ENCODE measurements at regions not wholly inside any gene's neighbourhood (a gene's known extent, or its start where the extent isn't known, plus 50 kb on each side); places are given as distances from the start of the nearest gene placed in this dataset.

DNA sequence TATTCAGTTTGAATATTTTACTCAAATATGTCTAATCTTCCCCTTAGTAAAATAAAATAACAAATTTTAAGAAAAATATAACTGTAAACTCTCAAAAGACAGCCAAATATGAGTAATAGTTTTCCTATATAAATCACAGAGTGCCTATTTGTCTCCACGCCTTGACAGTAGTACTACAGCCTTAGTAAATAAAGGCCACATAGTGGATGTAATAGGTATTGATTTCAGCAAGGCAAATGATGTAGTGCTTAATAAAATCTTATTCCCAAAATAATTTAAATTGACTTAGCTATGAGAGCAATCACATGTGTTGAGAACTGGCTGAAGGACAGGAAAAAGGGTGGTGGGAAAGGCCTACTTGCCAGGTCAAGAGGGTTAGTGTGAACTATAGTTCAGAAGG is 747.2 kb downstream of the OLFM4 start:
- H3K4me1 ChIP-seq, result no peaks in the 10 kb centered on the region
- no peaks in the 10 kb centered on the region for H3K9me3 ChIP-seq
- H3K27me3 ChIP-seq, result no peaks in the 10 kb centered on the region
- H3K36me3 ChIP-seq, result no peaks in the 10 kb centered on the region
- no peak for DNase-seq
- no peak overlapping the region for H3K4me3 ChIP-seq
- TF ChIP-seq, protein P1, sequence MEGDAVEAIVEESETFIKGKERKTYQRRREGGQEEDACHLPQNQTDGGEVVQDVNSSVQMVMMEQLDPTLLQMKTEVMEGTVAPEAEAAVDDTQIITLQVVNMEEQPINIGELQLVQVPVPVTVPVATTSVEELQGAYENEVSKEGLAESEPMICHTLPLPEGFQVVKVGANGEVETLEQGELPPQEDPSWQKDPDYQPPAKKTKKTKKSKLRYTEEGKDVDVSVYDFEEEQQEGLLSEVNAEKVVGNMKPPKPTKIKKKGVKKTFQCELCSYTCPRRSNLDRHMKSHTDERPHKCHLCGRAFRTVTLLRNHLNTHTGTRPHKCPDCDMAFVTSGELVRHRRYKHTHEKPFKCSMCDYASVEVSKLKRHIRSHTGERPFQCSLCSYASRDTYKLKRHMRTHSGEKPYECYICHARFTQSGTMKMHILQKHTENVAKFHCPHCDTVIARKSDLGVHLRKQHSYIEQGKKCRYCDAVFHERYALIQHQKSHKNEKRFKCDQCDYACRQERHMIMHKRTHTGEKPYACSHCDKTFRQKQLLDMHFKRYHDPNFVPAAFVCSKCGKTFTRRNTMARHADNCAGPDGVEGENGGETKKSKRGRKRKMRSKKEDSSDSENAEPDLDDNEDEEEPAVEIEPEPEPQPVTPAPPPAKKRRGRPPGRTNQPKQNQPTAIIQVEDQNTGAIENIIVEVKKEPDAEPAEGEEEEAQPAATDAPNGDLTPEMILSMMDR (IDR thresholded peaks at IDR 0.05), result no peak
- intact Hi-C loops (cut with DNase I; ENCODE audit: low total_unique reads), result no loop called here
- H3K27ac ChIP-seq, result no peak overlapping the region

DNA sequence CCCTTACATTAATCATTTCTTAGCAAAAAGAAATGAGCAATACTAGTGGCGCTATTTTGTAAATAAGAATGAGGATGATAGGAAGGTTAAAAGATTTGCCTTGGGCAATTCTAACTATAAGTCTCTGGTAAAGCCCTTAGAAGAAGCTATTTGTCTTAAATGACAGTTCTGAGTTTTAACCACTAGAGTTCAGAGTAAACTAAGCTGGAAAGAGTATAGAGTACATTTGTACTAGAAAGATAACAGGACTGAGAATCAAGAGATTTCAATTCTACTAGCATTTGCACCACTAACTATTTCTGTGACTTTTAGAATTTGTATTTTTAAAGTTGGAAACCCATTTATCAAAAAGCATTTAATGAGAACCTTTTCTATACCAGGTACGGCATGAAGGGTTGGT is 750.3 kb downstream of the OLFM4 start:
- no peak for DNase-seq
- Histone ChIP-seq H3K27me3 (peaks cover 0 to 7% of the 10 kb centered on the region in 2 donors), H3K27ac (no peak overlapping the region), H3K4me3 (no peak overlapping the region), H3K36me3 (no peaks in the 10 kb centered on the region), H3K9me3 (no peaks in the 10 kb centered on the region), H3K4me1 (no peaks in the 10 kb centered on the region)
- TF ChIP-seq, protein P1 (IDR thresholded peaks at IDR 0.05), result no peak
- intact Hi-C loops (cut with DNase I; ENCODE audit: low total_unique reads), result no loop called here

DNA sequence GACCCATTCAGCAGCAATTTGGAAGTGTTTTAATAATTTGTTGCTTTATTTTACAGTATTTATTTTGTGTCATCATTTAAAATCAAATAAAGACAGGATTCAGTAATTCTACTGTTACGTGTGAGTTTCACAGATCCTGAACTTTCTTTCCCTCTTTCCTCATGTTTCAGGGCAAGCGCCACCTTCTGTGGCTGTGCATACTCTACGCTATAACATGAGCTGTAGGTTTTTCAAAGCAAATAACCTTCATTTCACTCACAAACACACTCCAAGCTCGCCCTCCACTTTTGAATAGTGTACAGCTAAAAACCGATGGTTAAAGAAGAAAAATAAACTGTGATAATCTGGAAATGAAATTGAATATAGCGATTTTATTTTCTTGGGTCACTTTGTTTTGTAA is 753.3 kb downstream of the OLFM4 start:
- no peak for DNase-seq
- H3K27ac ChIP-seq, result no peak overlapping the region
- H3K9me3 ChIP-seq, result no peaks in the 10 kb centered on the region
- intact Hi-C loops (cut with DNase I; ENCODE audit: low total_unique reads), result no loop called here
- no peaks in the 10 kb centered on the region for H3K36me3 ChIP-seq
- H3K4me1 ChIP-seq, result no peaks in the 10 kb centered on the region
- peaks cover 0 to 10% of the 10 kb centered on the region in 2 donors for H3K27me3 ChIP-seq
- no peak overlapping the region for H3K4me3 ChIP-seq
- TF ChIP-seq, protein P1 (IDR thresholded peaks at IDR 0.05), result no peak

DNA sequence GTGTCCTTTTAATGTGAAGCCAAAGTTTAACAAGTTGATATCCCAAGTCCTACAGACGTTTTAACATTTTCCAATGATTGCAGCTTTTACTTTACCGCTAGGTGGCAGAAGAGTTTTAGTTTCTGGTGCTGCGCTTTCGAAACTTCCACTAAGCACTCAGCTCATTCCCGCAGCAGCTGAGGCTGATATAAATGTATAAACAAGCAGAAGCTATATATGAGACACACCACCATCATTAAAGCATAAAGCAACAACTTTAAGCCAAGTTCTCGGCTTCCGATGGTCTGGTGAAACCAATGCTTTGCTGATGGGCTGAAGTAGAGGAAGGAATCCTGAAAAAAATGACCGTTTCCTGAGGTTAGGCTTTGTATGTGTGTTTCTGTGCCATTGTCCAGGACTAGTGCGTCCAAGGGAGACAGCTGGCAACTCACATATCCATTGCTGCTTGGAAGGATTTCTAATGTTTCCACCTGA is 753.9 kb downstream of the OLFM4 start:
- H3K4me1 ChIP-seq, result no peaks in the 10 kb centered on the region
- TF ChIP-seq, protein P1 (IDR thresholded peaks at IDR 0.05), result peak; percentile 42 to 58
- no peaks in the 10 kb centered on the region for H3K36me3 ChIP-seq
- H3K27me3 ChIP-seq, result peaks cover 0 to 10% of the 10 kb centered on the region in 2 donors
- H3K9me3 ChIP-seq, result no peaks in the 10 kb centered on the region
- H3K4me3 ChIP-seq, result no peak overlapping the region
- no peak overlapping the region for H3K27ac ChIP-seq
- intact Hi-C loops (cut with DNase I; ENCODE audit: low total_unique reads), result no loop called here
- DNase-seq, result no peak

DNA sequence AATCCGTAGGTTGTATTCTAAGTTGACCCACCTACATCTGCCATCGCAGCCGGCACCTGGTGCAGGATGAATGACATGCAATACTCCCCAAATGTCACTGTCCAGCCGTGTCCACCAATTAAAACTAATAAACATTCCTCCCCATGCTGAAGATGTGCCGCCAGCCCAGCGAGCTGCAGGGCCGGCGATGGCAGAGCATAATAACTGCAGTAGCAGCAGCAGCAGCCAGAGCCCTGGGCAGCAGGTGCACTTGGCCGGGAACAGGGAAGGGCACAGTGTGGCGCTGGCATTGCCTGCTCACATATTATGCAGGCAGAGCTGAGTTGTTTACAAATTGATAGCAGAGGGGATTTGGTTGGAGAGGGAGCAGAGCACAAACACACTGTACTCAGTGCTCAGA is 754.9 kb downstream of the OLFM4 start:
- intact Hi-C loops (cut with DNase I; ENCODE audit: low total_unique reads), result no loop called here
- peaks cover 0 to 10% of the 10 kb centered on the region in 2 donors for H3K27me3 ChIP-seq
- no peaks in the 10 kb centered on the region for H3K36me3 ChIP-seq
- no peak overlapping the region for H3K27ac ChIP-seq
- TF ChIP-seq, protein P1 (IDR thresholded peaks at IDR 0.05), result no peak
- no peak for DNase-seq
- no peak overlapping the region for H3K4me3 ChIP-seq
- no peaks in the 10 kb centered on the region for H3K4me1 ChIP-seq
- H3K9me3 ChIP-seq, result no peaks in the 10 kb centered on the region

DNA sequence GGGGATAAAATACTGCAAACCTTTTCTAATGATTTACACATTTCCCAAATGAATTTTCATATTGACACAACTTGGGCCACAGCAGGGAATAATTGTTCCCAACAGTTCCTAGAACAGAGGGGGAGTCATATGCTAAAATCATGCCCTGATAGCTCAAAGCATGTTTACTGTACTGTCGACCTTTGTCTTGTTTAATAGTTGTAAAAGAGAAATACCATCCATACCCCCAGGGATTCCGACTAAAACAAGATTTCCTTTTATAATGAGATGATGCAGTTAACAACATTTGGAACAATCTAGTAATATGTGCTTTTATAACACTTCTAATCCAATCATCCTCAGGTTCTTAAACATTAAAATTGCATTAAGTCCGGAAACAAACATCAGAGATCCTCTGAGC is 759.7 kb downstream of the OLFM4 start:
- Histone ChIP-seq H3K27me3 (peaks cover 0 to 8% of the 10 kb centered on the region in 2 donors), H3K4me1 (no peaks in the 10 kb centered on the region), H3K36me3 (no peaks in the 10 kb centered on the region), H3K9me3 (no peaks in the 10 kb centered on the region), H3K27ac (no peak overlapping the region), H3K4me3 (no peak overlapping the region)
- intact Hi-C loops (cut with DNase I; ENCODE audit: low total_unique reads), result no loop called here
- TF ChIP-seq, protein P1 (IDR thresholded peaks at IDR 0.05), result no peak
- DNase-seq, result no peak

Data from tibial artery (tissue), 4 donors.